GM23338 (cell line): ENCODE measurements at regions not wholly inside any gene's neighbourhood (a gene's known extent, or its start where the extent isn't known, plus 50 kb on each side); places are given as distances from the start of the nearest gene placed in this dataset.

Experiments
- CTCF ChIP-seq, 2 experiments: fragments of 200-600 bp in 1 of 2; sonication (generic) in 1 of 2; conservative IDR thresholded peaks; 2 replicates each; pipeline versions ENCODE4 v1.5.1 to v1.6.1; 2016 to 2017; ENCODE audit warnings: antibody characterized with exemption in 2 of 2, low read depth in 2 of 2, mild to moderate bottlenecking in 2 of 2, moderate library complexity in 1 of 2
- ETS1 ChIP-seq: IDR thresholded peaks from 2 replicates; pipeline ENCODE4 v1.6.1; 2016; ENCODE audit warnings: antibody characterized with exemption
- EZH2 ChIP-seq: fragments of 200-600 bp; sonication (generic); IDR thresholded peaks from one replicate; pipeline ENCODE4 v1.8.0; 2017; ENCODE audit warnings: antibody characterized with exemption, mild to moderate bottlenecking, low read depth; ENCODE audit not compliant: unreplicated experiment
- EZH2phosphoT487 ChIP-seq: fragments of 200-600 bp; sonication (generic); IDR thresholded peaks from one replicate; pipeline ENCODE4 v1.8.1; 2018; ENCODE audit warnings: antibody characterized with exemption; ENCODE audit not compliant: unreplicated experiment
- POLR2AphosphoS5 ChIP-seq: IDR thresholded peaks from 2 replicates; pipeline ENCODE4 v1.6.1; 2016; ENCODE audit warnings: antibody characterized with exemption, low read depth
- REST ChIP-seq: IDR thresholded peaks from one replicate; pipeline ENCODE4 v1.6.1; 2018; ENCODE audit warnings: antibody characterized with exemption; ENCODE audit not compliant: unreplicated experiment

GRCh38 chr4:36574816-36575215 lies 293.4 kb downstream of the DTHD1 start:
- TF ChIP-seq EZH2 (no peak), CTCF (conservative IDR thresholded peaks at IDR 0.05; ENCODE audit: low read depth in 2 of 2) (no peak), EZH2phosphoT487 (no peak), POLR2AphosphoS5 (no peak), ETS1 (no peak), REST (no peak)
